OCI-LY1 (cell line): ENCODE measurements at regions not wholly inside any gene's neighbourhood (a gene's known extent, or its start where the extent isn't known, plus 50 kb on each side); places are given as distances from the start of the nearest gene placed in this dataset.

Experiments
- H2AFZ ChIP-seq: fragments of 200-600 bp; sonication (generic), shearing (Covaris generic); 2 replicates; pipeline ENCODE4 v1.6.0; 2014; ENCODE audit warnings: antibody characterized with exemption, mild to moderate bottlenecking, low read length
- H3F3A ChIP-seq: fragments of 200-600 bp; sonication (generic), shearing (Covaris generic); 2 replicates; pipeline ENCODE4 v1.6.0; 2014; ENCODE audit warnings: mild to moderate bottlenecking, antibody characterized with exemption, low read length, moderate library complexity; ENCODE audit not compliant: insufficient read depth
- H3K27ac ChIP-seq: fragments of 200-600 bp; sonication (generic); 2 replicates; pipeline ENCODE4 v1.5.1; 2014; ENCODE audit warnings: low read length, mixed run types, mild to moderate bottlenecking, low read depth; ENCODE audit not compliant: poor library complexity, severe bottlenecking
- H3K27me3 ChIP-seq: fragments of 200-600 bp; sonication (generic); 2 replicates; pipeline ENCODE4 v1.6.0; 2014; ENCODE audit warnings: antibody characterized with exemption, mild to moderate bottlenecking, low read length, moderate library complexity; ENCODE audit not compliant: insufficient read depth
- H3K36me3 ChIP-seq: fragments of 200-600 bp; sonication (generic); 2 replicates; pipeline ENCODE4 v1.6.1; 2014; ENCODE audit warnings: mild to moderate bottlenecking, antibody characterized with exemption, low read length, moderate library complexity, mixed read lengths; ENCODE audit not compliant: insufficient read depth
- H3K4me1 ChIP-seq: fragments of 200-600 bp; sonication (generic); 2 replicates; pipeline ENCODE4 v1.5.1; 2014; ENCODE audit warnings: mild to moderate bottlenecking, low read length, moderate library complexity; ENCODE audit not compliant: insufficient read depth, severe bottlenecking
- H3K4me2 ChIP-seq: fragments of 200-600 bp; sonication (generic), shearing (Covaris generic); 2 replicates; pipeline ENCODE4 v1.6.1; 2014; ENCODE audit warnings: low read length
- H3K4me3 ChIP-seq: fragments of 200-600 bp; sonication (generic); 2 replicates; pipeline ENCODE4 v1.5.1; 2014; ENCODE audit warnings: low read length, low read depth, mild to moderate bottlenecking, mixed read lengths; ENCODE audit not compliant: poor library complexity, severe bottlenecking
- H3K79me2 ChIP-seq: fragments of 200-600 bp; shearing (Covaris generic); 2 replicates; pipeline ENCODE4 v1.6.1; 2016; ENCODE audit warnings: mixed run types, low read length, mixed read lengths; ENCODE audit not compliant: insufficient read depth
- H3K9ac ChIP-seq: fragments of 200-600 bp; sonication (generic), shearing (Covaris generic); 2 replicates; pipeline ENCODE4 v1.6.1; 2014; ENCODE audit warnings: mild to moderate bottlenecking, low read length, mixed read lengths
- H3K9me2 ChIP-seq: fragments of 200-600 bp; sonication (generic), shearing (Covaris generic); 2 replicates; pipeline ENCODE4 v1.6.1; 2014; ENCODE audit warnings: low read depth, mild to moderate bottlenecking, low read length, mixed read lengths
- H3K9me3 ChIP-seq: fragments of 200-600 bp; shearing (Covaris generic); 2 replicates; pipeline ENCODE4 v1.6.1; 2014; ENCODE audit warnings: low read length, mixed read lengths
- H4K20me1 ChIP-seq: fragments of 200-600 bp; sonication (generic), shearing (Covaris generic); 2 replicates; pipeline ENCODE4 v1.6.0; 2016; ENCODE audit warnings: mild to moderate bottlenecking, low read length; ENCODE audit not compliant: insufficient read depth
- EZH2 ChIP-seq: fragments of 200-600 bp; sonication (generic), shearing (Covaris generic); IDR thresholded peaks from 2 replicates; pipeline ENCODE4 v1.8.0; 2017; ENCODE audit warnings: borderline replicate concordance, mixed run types, mild to moderate bottlenecking, antibody characterized with exemption, low read length, moderate library complexity, mixed read lengths
- TF ChIP-seq, protein P1 (sequence below): fragments of 200-600 bp; sonication (generic), shearing (Covaris generic); IDR thresholded peaks from 2 replicates; pipeline ENCODE4 v1.5.1; 2017; ENCODE audit warnings: mild to moderate bottlenecking, antibody characterized with exemption, low read length, moderate library complexity, mixed read lengths

DNA sequence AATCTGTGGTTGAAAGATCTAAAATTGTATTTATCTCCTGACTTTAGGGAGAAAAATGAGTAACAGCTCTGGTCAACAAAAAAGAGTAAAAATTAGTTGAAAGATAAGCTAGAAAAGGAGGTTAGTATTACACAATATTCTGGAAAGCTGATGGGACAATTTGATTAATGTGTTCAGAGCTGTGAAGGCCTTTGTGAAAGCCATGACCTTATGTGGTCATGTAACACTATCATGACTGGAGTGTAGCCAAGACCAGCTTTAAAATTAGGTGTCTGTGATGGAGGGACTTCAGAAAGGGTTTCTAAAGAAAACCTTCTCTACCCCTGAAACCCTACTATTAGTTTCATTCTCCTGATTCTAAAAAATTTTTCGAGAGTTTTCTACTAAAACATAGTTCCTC lies 127.2 kb downstream of the NFKBIZ start:
- Histone ChIP-seq H3K27ac (peak overlapping the region; percentile 56), H3K4me2 (no peak overlapping the region), H3K4me3 (no peak overlapping the region)

DNA sequence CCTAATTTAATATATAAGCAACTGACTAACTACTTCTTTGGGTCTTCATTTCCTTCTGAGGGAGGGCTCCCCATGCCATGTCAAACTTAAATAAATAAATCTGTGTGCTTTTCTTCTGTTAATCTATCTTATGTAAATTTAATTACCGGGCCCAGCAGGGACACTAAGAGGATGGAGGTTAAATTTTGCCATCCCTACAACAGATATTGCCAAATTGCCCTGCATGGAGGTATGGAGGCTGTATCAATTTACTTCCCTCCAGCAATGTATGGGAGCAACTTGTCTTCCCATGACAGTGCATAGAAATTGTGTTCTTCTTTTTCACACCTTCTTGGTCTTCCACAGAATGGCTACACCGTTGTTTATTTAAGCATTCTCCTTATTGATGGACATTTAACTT lies 129.0 kb downstream of the NFKBIZ start:
- Histone ChIP-seq H3K36me3 (no peaks in the 10 kb centered on the region), H3K9me3 (no peaks in the 10 kb centered on the region), H3K4me2 (no peak overlapping the region), H4K20me1 (no peaks in the 10 kb centered on the region), H3K79me2 (no peaks in the 10 kb centered on the region), H2AFZ (no peak overlapping the region; the same call in 1 of the 2 replicates), H3K27ac (peak overlapping the region; percentile 75), H3K27me3 (no peaks in the 10 kb centered on the region), H3K9ac (no peak overlapping the region), H3K4me1 (peaks cover 35% of the 10 kb centered on the region), H3K9me2 (no peaks in the 10 kb centered on the region), H3K4me3 (no peak overlapping the region), H3F3A (no peaks in the 10 kb centered on the region)
- TF ChIP-seq EZH2, result no peak
- TF ChIP-seq, protein P1, sequence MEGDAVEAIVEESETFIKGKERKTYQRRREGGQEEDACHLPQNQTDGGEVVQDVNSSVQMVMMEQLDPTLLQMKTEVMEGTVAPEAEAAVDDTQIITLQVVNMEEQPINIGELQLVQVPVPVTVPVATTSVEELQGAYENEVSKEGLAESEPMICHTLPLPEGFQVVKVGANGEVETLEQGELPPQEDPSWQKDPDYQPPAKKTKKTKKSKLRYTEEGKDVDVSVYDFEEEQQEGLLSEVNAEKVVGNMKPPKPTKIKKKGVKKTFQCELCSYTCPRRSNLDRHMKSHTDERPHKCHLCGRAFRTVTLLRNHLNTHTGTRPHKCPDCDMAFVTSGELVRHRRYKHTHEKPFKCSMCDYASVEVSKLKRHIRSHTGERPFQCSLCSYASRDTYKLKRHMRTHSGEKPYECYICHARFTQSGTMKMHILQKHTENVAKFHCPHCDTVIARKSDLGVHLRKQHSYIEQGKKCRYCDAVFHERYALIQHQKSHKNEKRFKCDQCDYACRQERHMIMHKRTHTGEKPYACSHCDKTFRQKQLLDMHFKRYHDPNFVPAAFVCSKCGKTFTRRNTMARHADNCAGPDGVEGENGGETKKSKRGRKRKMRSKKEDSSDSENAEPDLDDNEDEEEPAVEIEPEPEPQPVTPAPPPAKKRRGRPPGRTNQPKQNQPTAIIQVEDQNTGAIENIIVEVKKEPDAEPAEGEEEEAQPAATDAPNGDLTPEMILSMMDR, result no peak

More for the DNA sequence above, 127.2 kb downstream of the NFKBIZ start:
- no peaks in the 10 kb centered on the region for H3K9me2 ChIP-seq
- no peak overlapping the region for H2AFZ ChIP-seq
- H3K36me3 ChIP-seq, result no peaks in the 10 kb centered on the region
- no peaks in the 10 kb centered on the region for H3K9me3 ChIP-seq
- H3K9ac ChIP-seq, result no peak overlapping the region
- no peaks in the 10 kb centered on the region for H3F3A ChIP-seq
- no peaks in the 10 kb centered on the region for H3K27me3 ChIP-seq
- peaks cover 35% of the 10 kb centered on the region for H3K4me1 ChIP-seq
- TF ChIP-seq, protein P1, result no peak
- TF ChIP-seq EZH2, result no peak
- no peaks in the 10 kb centered on the region for H3K79me2 ChIP-seq
- H4K20me1 ChIP-seq, result no peaks in the 10 kb centered on the region

DNA sequence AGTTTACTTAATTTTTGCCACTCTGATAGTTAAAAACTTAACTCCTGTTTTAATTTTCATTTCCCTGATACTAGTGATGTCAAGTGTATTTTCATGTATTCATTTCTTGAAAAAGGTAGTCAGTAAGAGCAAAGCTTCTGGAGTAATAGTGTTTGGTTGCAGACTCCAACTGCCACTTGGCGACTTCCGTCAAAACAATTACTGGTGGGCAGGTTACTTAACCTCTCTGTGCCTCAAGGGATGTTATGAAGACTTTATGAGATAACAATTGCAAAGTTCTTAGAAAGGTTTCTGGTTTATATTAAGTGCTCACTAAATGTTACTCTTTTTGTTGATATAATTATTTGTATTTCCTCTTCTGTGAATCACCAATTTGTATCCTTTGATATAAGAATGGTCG lies 129.7 kb downstream of the NFKBIZ start:
- Histone ChIP-seq H3F3A (no peaks in the 10 kb centered on the region), H3K9me3 (no peaks in the 10 kb centered on the region), H3K4me3 (no peak overlapping the region), H2AFZ (no peak overlapping the region; the same call in 1 of the 2 replicates), H3K27ac (peak overlapping the region; percentile 75), H3K4me1 (peaks cover 35% of the 10 kb centered on the region), H3K9ac (no peak overlapping the region), H3K36me3 (no peaks in the 10 kb centered on the region), H3K4me2 (no peak overlapping the region), H3K9me2 (no peaks in the 10 kb centered on the region), H3K27me3 (no peaks in the 10 kb centered on the region), H4K20me1 (no peaks in the 10 kb centered on the region), H3K79me2 (no peaks in the 10 kb centered on the region)
- TF ChIP-seq, protein P1, result no peak
- TF ChIP-seq EZH2, result no peak
